IPS-18c (cell line): ENCODE measurements at regions not wholly inside any gene's neighbourhood (a gene's known extent, or its start where the extent isn't known, plus 50 kb on each side); places are given as distances from the start of the nearest gene placed in this dataset.

Experiments used
- H3K4me3 ChIP-seq: 2 replicates; pipeline ENCODE4 v1.7.0; 2013; ENCODE audit warnings: low read depth, mild to moderate bottlenecking, low read length, moderate library complexity; ENCODE audit not compliant: insufficient read depth
- H3K9me3 ChIP-seq: one replicate; pipeline ENCODE4 v1.6.1; 2013; ENCODE audit warnings: mild to moderate bottlenecking, low read length, moderate library complexity; ENCODE audit not compliant: control insufficient read depth, insufficient read depth

- no peak overlapping the region for H3K4me3 ChIP-seq
- no peaks in the 10 kb centered on the region for H3K9me3 ChIP-seq
Observed at GRCh38 chr12:77372494-77372893, 307.1 kb upstream of the E2F7 start.

GRCh38 chr12:77372026-77372425, 306.7 kb upstream of the E2F7 start:
- Histone ChIP-seq H3K4me3 (no peak overlapping the region), H3K9me3 (no peaks in the 10 kb centered on the region)

- no peak overlapping the region for H3K4me3 ChIP-seq
- H3K9me3 ChIP-seq = no peaks in the 10 kb centered on the region
Observed at GRCh38 chr12:77368379-77368778, 303.0 kb upstream of the E2F7 start.

GRCh38 chr12:77366616-77367015, 301.2 kb upstream of the E2F7 start:
- H3K9me3 ChIP-seq = no peaks in the 10 kb centered on the region
- H3K4me3 ChIP-seq = no peak overlapping the region

- Histone ChIP-seq H3K9me3 (no peaks in the 10 kb centered on the region), H3K4me3 (no peak overlapping the region)
Observed at GRCh38 chr12:77364400-77364799, 299.0 kb upstream of the E2F7 start.

GRCh38 chr12:77362509-77363210, 297.3 kb upstream of the E2F7 start:
- Histone ChIP-seq H3K4me3 (no peak overlapping the region), H3K9me3 (no peaks in the 10 kb centered on the region)

- no peaks in the 10 kb centered on the region for H3K9me3 ChIP-seq
- no peak overlapping the region for H3K4me3 ChIP-seq
Observed at GRCh38 chr12:77357655-77358054, 292.3 kb upstream of the E2F7 start.

GRCh38 chr12:77354766-77355362, 289.5 kb upstream of the E2F7 start:
- no peaks in the 10 kb centered on the region for H3K9me3 ChIP-seq
- H3K4me3 ChIP-seq = no peak overlapping the region

GRCh38 chr12:77352946-77353345, 287.6 kb upstream of the E2F7 start:
- no peaks in the 10 kb centered on the region for H3K9me3 ChIP-seq
- H3K4me3 ChIP-seq = no peak overlapping the region

- Histone ChIP-seq H3K4me3 (no peak overlapping the region), H3K9me3 (no peaks in the 10 kb centered on the region)
Observed at GRCh38 chr12:77351860-77352259, 286.5 kb upstream of the E2F7 start.

GRCh38 chr12:77349689-77350370, 284.5 kb upstream of the E2F7 start:
- no peaks in the 10 kb centered on the region for H3K9me3 ChIP-seq
- no peak overlapping the region for H3K4me3 ChIP-seq

- Histone ChIP-seq H3K4me3 (no peak overlapping the region), H3K9me3 (no peaks in the 10 kb centered on the region)
Observed at GRCh38 chr12:77347017-77347416, 281.6 kb upstream of the E2F7 start.

- no peak overlapping the region for H3K4me3 ChIP-seq
- no peaks in the 10 kb centered on the region for H3K9me3 ChIP-seq
Observed at GRCh38 chr12:77345336-77345735, 280.0 kb upstream of the E2F7 start.

GRCh38 chr12:77344651-77345050, 279.3 kb upstream of the E2F7 start:
- no peak overlapping the region for H3K4me3 ChIP-seq
- no peaks in the 10 kb centered on the region for H3K9me3 ChIP-seq

GRCh38 chr12:77343291-77343690, 277.9 kb upstream of the E2F7 start:
- H3K4me3 ChIP-seq = no peak overlapping the region
- H3K9me3 ChIP-seq = no peaks in the 10 kb centered on the region

GRCh38 chr12:77342253-77342652, 276.9 kb upstream of the E2F7 start:
- Histone ChIP-seq H3K9me3 (no peaks in the 10 kb centered on the region), H3K4me3 (no peak overlapping the region)

- Histone ChIP-seq H3K9me3 (no peaks in the 10 kb centered on the region), H3K4me3 (no peak overlapping the region)
Observed at GRCh38 chr12:77339610-77340009, 274.2 kb upstream of the E2F7 start.

- no peaks in the 10 kb centered on the region for H3K9me3 ChIP-seq
- no peak overlapping the region for H3K4me3 ChIP-seq
Observed at GRCh38 chr12:77337362-77337761, 272.0 kb upstream of the E2F7 start.
